Gastrocnemius medialis (tissue), 4 donors: ENCODE measurements at regions not wholly inside any gene's neighbourhood (a gene's known extent, or its start where the extent isn't known, plus 50 kb on each side); places are given as distances from the start of the nearest gene placed in this dataset.

ENCODE experiments used
- POLR2A ChIP-seq, 2 donors: fragments of 450-650 bp; IDR thresholded peaks; one replicate each; pipeline ENCODE4 v1.6.1; 2017; ENCODE audit warnings: antibody characterized with exemption in 2 of 2, mild to moderate bottlenecking in 2 of 2, moderate library complexity in 2 of 2
- TF ChIP-seq, protein P1 (sequence below), 5 experiments: fragments of 450-650 bp in 3 of 5; fragments of 200-600 bp in 2 of 5; sonication (generic) in 2 of 5; IDR thresholded peaks in 4 of 5; conservative IDR thresholded peaks in 1 of 5; 1 replicate in 4 of 5; 2 replicates in 1 of 5; pipeline ENCODE4 v1.5.1; 2016 to 2019; ENCODE audit warnings: antibody characterized with exemption in 5 of 5, mild to moderate bottlenecking in 3 of 5, moderate library complexity in 3 of 5

DNA sequence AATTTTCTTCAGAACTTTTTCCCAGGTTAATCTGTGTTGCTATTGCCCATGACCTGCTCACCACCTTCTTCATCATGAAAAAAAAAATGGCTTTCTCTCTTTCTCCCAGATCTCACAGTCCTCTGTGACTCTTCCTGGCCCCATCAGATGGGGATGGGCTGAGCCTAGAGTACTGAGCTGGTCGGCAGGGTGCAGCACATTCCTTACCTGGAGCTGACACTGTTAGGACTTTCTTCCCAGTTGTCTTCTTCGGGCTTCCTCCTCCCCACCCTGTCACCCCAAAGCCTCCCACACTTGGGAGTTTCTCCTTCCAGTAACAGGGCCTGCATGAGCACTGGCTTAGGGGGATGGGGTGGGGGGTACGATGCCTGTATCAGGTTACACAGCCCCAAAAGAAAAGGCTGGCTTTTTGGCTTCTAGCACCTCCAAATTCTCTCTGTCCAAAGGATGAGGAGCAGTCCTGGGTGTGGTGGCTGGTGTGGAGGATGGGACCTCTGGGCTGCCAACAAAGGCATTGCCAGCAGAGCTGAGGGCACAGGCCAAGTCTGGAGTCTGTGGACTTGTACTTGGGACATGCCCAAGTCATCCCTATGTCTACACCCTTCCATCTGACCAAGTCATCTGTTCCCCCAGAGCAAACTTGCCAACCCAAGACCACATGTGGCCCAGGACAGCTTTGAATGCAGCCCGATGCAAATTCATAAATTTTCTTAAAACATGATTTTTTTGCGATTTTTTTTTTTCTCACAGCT is 68.0 kb upstream of the HSPA9 start:
- TF ChIP-seq, protein P1, sequence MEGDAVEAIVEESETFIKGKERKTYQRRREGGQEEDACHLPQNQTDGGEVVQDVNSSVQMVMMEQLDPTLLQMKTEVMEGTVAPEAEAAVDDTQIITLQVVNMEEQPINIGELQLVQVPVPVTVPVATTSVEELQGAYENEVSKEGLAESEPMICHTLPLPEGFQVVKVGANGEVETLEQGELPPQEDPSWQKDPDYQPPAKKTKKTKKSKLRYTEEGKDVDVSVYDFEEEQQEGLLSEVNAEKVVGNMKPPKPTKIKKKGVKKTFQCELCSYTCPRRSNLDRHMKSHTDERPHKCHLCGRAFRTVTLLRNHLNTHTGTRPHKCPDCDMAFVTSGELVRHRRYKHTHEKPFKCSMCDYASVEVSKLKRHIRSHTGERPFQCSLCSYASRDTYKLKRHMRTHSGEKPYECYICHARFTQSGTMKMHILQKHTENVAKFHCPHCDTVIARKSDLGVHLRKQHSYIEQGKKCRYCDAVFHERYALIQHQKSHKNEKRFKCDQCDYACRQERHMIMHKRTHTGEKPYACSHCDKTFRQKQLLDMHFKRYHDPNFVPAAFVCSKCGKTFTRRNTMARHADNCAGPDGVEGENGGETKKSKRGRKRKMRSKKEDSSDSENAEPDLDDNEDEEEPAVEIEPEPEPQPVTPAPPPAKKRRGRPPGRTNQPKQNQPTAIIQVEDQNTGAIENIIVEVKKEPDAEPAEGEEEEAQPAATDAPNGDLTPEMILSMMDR (IDR thresholded peaks at IDR 0.05 in 4 of 5, conservative IDR thresholded peaks at IDR 0.05 in 1 of 5) = no peak
- TF ChIP-seq POLR2A (IDR thresholded peaks at IDR 0.05) = no peak
